OCI-LY7 (cell line): ENCODE measurements at regions not wholly inside any gene's neighbourhood (a gene's known extent, or its start where the extent isn't known, plus 50 kb on each side); places are given as distances from the start of the nearest gene placed in this dataset.
"Not testable (repeated sequence)": the region's sequence is repeated elsewhere in the genome, so short reads cannot be mapped to it uniquely, and the experiment has no call there.

Source experiments
- BruUV-seq: library from RNA; stranded (reverse); fragments of 400-500 nt; replicated peaks from 2 replicates; lab custom pipeline; 2021; lab: Mats Ljungman, UMichigan
- CTCF ChIA-PET: fragments of 300-600 bp; sonication (Branson Sonifier 250); formaldehyde crosslinking; loops from one replicate; lab custom pipeline; 2022; ENCODE audit warnings: antibody characterized with exemption; ENCODE audit not compliant: unreplicated experiment; lab: Charles Lee
- POLR2A ChIA-PET: fragments of 300-600 bp; sonication (Branson Sonifier 250); formaldehyde crosslinking; loops from one replicate; lab custom pipeline; 2022; ENCODE audit warnings: antibody characterized with exemption; lab: Charles Lee
- DNase-seq: peaks from one replicate; pipeline ENCODE4 v3.0.0-alpha.2; 2015; ENCODE audit warnings: low spot score
- H2AFZ ChIP-seq: fragments of 200-600 bp; sonication (generic), shearing (Covaris generic); 2 replicates; pipeline ENCODE4 v1.6.1; 2014; ENCODE audit warnings: mild to moderate bottlenecking, antibody characterized with exemption, low read length, moderate library complexity
- H3K27ac ChIP-seq: fragments of 200-600 bp; sonication (generic); 2 replicates; pipeline ENCODE4 v1.5.1; 2014; ENCODE audit warnings: mixed run types, low read depth, mild to moderate bottlenecking, moderate library complexity, low read length, inconsistent platforms; ENCODE audit not compliant: poor library complexity, severe bottlenecking
- H3K36me3 ChIP-seq: fragments of 200-600 bp; sonication (generic); 2 replicates; pipeline ENCODE4 v1.6.1; 2014; ENCODE audit warnings: mild to moderate bottlenecking, antibody characterized with exemption, low read length, moderate library complexity, mixed read lengths; ENCODE audit not compliant: insufficient read depth
- H3K4me1 ChIP-seq: fragments of 200-600 bp; sonication (generic); 2 replicates; pipeline ENCODE4 v1.5.1; 2014; ENCODE audit warnings: mild to moderate bottlenecking, low read length; ENCODE audit not compliant: insufficient read depth, poor library complexity, severe bottlenecking
- H3K4me2 ChIP-seq: fragments of 200-600 bp; sonication (generic); 2 replicates; pipeline ENCODE4 v1.6.1; 2014; ENCODE audit warnings: mild to moderate bottlenecking, low read length
- H3K4me3 ChIP-seq: fragments of 200-600 bp; sonication (generic); 2 replicates; pipeline ENCODE4 v1.5.1; 2014; ENCODE audit warnings: mild to moderate bottlenecking, low read depth, low read length; ENCODE audit not compliant: poor library complexity, severe bottlenecking
- H3K79me2 ChIP-seq: fragments of 200-600 bp; sonication (generic); 2 replicates; pipeline ENCODE4 v1.6.1; 2016; ENCODE audit warnings: low read depth, mild to moderate bottlenecking, low read length, moderate library complexity, mixed read lengths; ENCODE audit not compliant: insufficient read depth
- H3K9me2 ChIP-seq: fragments of 200-600 bp; sonication (generic); 2 replicates; pipeline ENCODE4 v1.6.1; 2016; ENCODE audit warnings: mild to moderate bottlenecking, low read length, mixed read lengths; ENCODE audit not compliant: insufficient read depth
- H3K9me3 ChIP-seq: fragments of 200-600 bp; sonication (generic); 2 replicates; pipeline ENCODE4 v1.6.1; 2014; ENCODE audit warnings: mild to moderate bottlenecking, mixed run types, low read length, mixed read lengths
- H4K20me1 ChIP-seq: fragments of 200-600 bp; sonication (generic); 2 replicates; pipeline ENCODE4 v1.6.1; 2014; ENCODE audit warnings: mild to moderate bottlenecking, antibody characterized with exemption, low read length, moderate library complexity, mixed read lengths; ENCODE audit not compliant: insufficient read depth
- CTCF ChIP-seq: fragments of 200-600 bp; sonication (generic); conservative IDR thresholded peaks from 2 replicates; pipeline ENCODE4 v1.5.1; 2014; ENCODE audit warnings: mild to moderate bottlenecking, antibody characterized with exemption, low read length, moderate library complexity, mixed read lengths
- EZH2phosphoT487 ChIP-seq: fragments of 200-600 bp; sonication (generic); IDR thresholded peaks from 2 replicates; pipeline ENCODE4 v1.6.1; 2018; ENCODE audit warnings: low read depth, borderline replicate concordance, mild to moderate bottlenecking, mixed run types, antibody characterized with exemption, low read length, moderate library complexity, mixed read lengths
- intact Hi-C: fragments of 100-400 bp; cut with micrococcal nuclease; formaldehyde crosslinking; loops from one replicate; pipeline ENCODE4 v1.10.0; 2022; ENCODE audit not compliant: unreplicated experiment

- TF ChIP-seq EZH2phosphoT487 (no peak), CTCF (no peak)
- Histone ChIP-seq H3K9me3 (no peaks in the 10 kb centered on the region), H3K4me1 (no peaks in the 10 kb centered on the region), H3K36me3 (no peaks in the 10 kb centered on the region), H3K9me2 (no peaks in the 10 kb centered on the region), H3K4me2 (no peak overlapping the region), H4K20me1 (no peaks in the 10 kb centered on the region), H3K79me2 (no peaks in the 10 kb centered on the region), H3K27ac (no peak overlapping the region), H3K4me3 (no peak overlapping the region), H2AFZ (no peak overlapping the region)
- CTCF ChIA-PET: no interaction called here
- BruUV-seq: no TSS peak
- intact Hi-C loops: no loop called here
- no peak for DNase-seq
- POLR2A ChIA-PET: no interaction called here
Measured at GRCh38 chrX:131693359-131693758, 149.5 kb downstream of the OR13H1 start.

GRCh38 chrX:131696989-131697388, 153.1 kb downstream of the OR13H1 start:
- H2AFZ ChIP-seq, H3K4me2 ChIP-seq, H3K36me3 ChIP-seq, H3K27ac ChIP-seq, H3K4me1 ChIP-seq, DNase-seq, H3K79me2 ChIP-seq, intact Hi-C loops, CTCF ChIA-PET, H4K20me1 ChIP-seq, H3K9me3 ChIP-seq, POLR2A ChIA-PET, H3K4me3 ChIP-seq, BruUV-seq, H3K9me2 ChIP-seq: not testable (repeated sequence)

GRCh38 chrX:131703646-131704045, 159.8 kb downstream of the OR13H1 start:
- no peaks in the 10 kb centered on the region for H3K4me1 ChIP-seq
- intact Hi-C loops: no loop called here
- no peak overlapping the region for H3K4me3 ChIP-seq
- BruUV-seq: no TSS peak
- DNase-seq: no peak
- H4K20me1 ChIP-seq: no peaks in the 10 kb centered on the region
- no peaks in the 10 kb centered on the region for H3K9me2 ChIP-seq
- H2AFZ ChIP-seq: no peak overlapping the region
- no peak overlapping the region for H3K4me2 ChIP-seq
- no peak overlapping the region for H3K27ac ChIP-seq
- H3K79me2 ChIP-seq: no peaks in the 10 kb centered on the region
- TF ChIP-seq EZH2phosphoT487 (no peak), CTCF (no peak)
- ChIA-PET POLR2A (no interaction called here), CTCF (no interaction called here)
- no peaks in the 10 kb centered on the region for H3K36me3 ChIP-seq
- no peaks in the 10 kb centered on the region for H3K9me3 ChIP-seq
